GM10266 (cell line): ENCODE measurements at regions not wholly inside any gene's neighbourhood (a gene's known extent, or its start where the extent isn't known, plus 50 kb on each side); places are given as distances from the start of the nearest gene placed in this dataset.

Experiments
- DNase-seq: peaks from one replicate; pipeline ENCODE4 v3.0.0; 2012; ENCODE audit errors: extremely low spot score
- CTCF ChIP-seq: IDR thresholded peaks from 2 replicates; pipeline ENCODE4 v1.5.1; 2012; ENCODE audit warnings: mild to moderate bottlenecking, low read depth; ENCODE audit not compliant: control insufficient read depth, insufficient read depth; ENCODE audit errors: missing control alignments

- no peak for TF ChIP-seq CTCF
- no peak for DNase-seq
Observed at GRCh38 chr4:58551676-58552075, 1441.5 kb upstream of the IGFBP7 start.

- no peak for DNase-seq
- TF ChIP-seq CTCF = no peak
Observed at GRCh38 chr4:58543465-58543864, 1433.3 kb upstream of the IGFBP7 start.

DNA sequence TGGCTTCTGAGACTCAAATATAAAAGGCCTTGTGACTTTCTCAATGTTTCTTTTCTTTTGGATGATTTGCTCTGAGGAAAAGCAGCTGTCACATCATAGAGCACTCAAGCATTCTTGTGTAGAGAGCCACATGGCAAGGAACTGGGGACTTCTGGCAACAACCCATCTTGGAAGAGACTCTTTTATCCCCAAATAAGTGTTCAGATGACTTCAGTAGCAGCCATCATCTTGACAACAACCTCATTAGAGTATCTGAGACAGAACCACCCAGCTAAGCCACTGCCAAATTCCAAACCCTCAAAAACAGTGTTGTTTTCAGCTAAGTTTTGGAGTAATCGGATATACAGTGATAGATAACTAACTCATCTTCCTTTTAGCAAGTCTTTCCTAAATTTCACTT is 1431.7 kb upstream of the IGFBP7 start:
- no peak for DNase-seq
- TF ChIP-seq CTCF = no peak

DNA sequence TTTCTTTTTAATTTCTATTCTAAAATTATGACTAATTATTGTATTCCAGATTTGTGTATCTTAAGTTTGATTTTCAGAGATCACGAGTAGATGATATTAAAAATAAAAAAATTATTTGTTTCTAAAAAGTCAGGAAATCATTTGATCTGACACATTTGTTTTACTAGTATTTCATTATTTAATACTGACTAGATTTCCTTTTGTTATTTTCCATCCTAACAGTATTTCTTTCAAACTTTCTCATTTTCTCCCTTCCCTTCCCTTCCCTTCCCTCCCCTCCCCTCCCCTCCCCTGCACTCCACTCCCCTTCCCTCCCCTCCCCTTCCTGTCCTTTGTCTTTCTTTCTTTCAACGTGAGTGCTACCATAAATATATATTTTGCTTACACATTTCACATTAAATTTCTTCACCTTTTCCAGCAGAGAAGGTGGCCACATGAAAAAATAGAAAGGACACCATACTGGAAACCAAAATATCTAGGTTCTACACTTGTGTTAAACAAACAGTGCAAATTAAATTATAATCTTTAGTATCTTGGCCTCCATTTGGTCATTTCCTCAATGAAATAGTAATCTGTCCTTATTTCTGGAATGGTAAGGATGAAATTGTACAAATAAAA is 1412.7 kb upstream of the IGFBP7 start:
- DNase-seq = no peak
- no peak for TF ChIP-seq CTCF

- TF ChIP-seq CTCF = no peak
- no peak for DNase-seq
Observed at GRCh38 chr4:58515226-58515625, 1405.0 kb upstream of the IGFBP7 start.

GRCh38 chr4:58514299-58514698 is 1404.1 kb upstream of the IGFBP7 start:
- no peak for DNase-seq
- no peak for TF ChIP-seq CTCF

DNA sequence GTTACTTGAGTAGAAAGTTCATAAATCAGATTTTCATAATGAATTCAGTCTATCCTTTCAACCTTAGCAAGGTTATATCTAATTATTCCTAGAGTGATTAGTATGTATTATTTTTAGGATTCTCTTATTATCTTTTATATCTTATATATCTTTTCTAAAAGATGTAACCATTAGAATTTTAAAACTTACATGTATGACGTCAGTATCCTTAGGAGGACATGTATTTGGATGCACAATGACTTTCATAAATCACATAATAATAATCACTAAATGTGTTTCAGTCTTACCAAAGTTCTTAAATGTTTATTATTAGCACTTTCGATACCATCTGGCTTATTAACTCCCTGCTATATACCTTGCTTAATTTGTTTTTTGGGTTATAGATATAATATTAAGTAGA is 1400.5 kb upstream of the IGFBP7 start:
- no peak for TF ChIP-seq CTCF
- DNase-seq = no peak
